DND-41 (cell line): ENCODE measurements at regions not wholly inside any gene's neighbourhood (a gene's known extent, or its start where the extent isn't known, plus 50 kb on each side); places are given as distances from the start of the nearest gene placed in this dataset.

Experiments
- ATAC-seq: fragments of 200-7000 bp; cut with Tn5 transposase; 3 replicates; pipeline ENCODE4 v1.9.1; 2021; ENCODE audit warnings: low read depth; ENCODE audit not compliant: insufficient read depth
- DNase-seq: peaks from one replicate; pipeline ENCODE4 v3.0.0-alpha.2; 2020
- H2AFZ ChIP-seq: 2 replicates; pipeline ENCODE4 v1.6.0; 2012; ENCODE audit warnings: low read depth, low read length
- H3K27ac ChIP-seq: 2 replicates; pipeline ENCODE4 v1.5.1; 2012; ENCODE audit warnings: low read length, inconsistent platforms
- H3K27me3 ChIP-seq: fragments of 200-600 bp; sonication (generic); 2 replicates; pipeline ENCODE4 v1.6.0; 2012; ENCODE audit warnings: low read length, mild to moderate bottlenecking, inconsistent platforms; ENCODE audit not compliant: insufficient read depth, poor library complexity
- H3K36me3 ChIP-seq: 2 replicates; pipeline ENCODE4 v1.5.1; 2012; ENCODE audit warnings: low read length, inconsistent platforms; ENCODE audit not compliant: insufficient read depth
- H3K4me1 ChIP-seq: 2 replicates; pipeline ENCODE4 v1.5.1; 2012; ENCODE audit warnings: mild to moderate bottlenecking, low read length; ENCODE audit not compliant: insufficient read depth
- H3K4me2 ChIP-seq: 2 replicates; pipeline ENCODE4 v1.6.0; 2012; ENCODE audit warnings: mild to moderate bottlenecking, moderate library complexity, low read length, inconsistent platforms; ENCODE audit not compliant: insufficient read depth
- H3K4me3 ChIP-seq, 2 experiments: fragments of 200-600 bp in 1 of 2; shearing (Covaris generic) in 1 of 2; 2 replicates each; pipeline ENCODE4 v1.5.1; 2012 to 2016; ENCODE audit warnings: inconsistent platforms in 2 of 2, low read length in 2 of 2, mild to moderate bottlenecking in 2 of 2, low read depth in 1 of 2, moderate library complexity in 1 of 2
- H3K79me2 ChIP-seq: 2 replicates; pipeline ENCODE4 v1.6.0; 2012; ENCODE audit warnings: low read length, inconsistent platforms; ENCODE audit not compliant: insufficient read depth
- H3K9ac ChIP-seq: 2 replicates; pipeline ENCODE4 v1.6.0; 2012; ENCODE audit warnings: low read depth, mild to moderate bottlenecking, inconsistent platforms, low read length, moderate library complexity
- H3K9me3 ChIP-seq: 2 replicates; pipeline ENCODE4 v1.5.1; 2012; ENCODE audit warnings: low read length, moderate library complexity, mild to moderate bottlenecking, inconsistent platforms; ENCODE audit not compliant: insufficient read depth, severe bottlenecking
- H4K20me1 ChIP-seq: 2 replicates; pipeline ENCODE4 v1.6.0; 2012; ENCODE audit warnings: low read length; ENCODE audit not compliant: insufficient read depth
- EZH2 ChIP-seq: IDR thresholded peaks from 3 replicates; pipeline ENCODE4 v1.6.1; 2012; ENCODE audit warnings: borderline replicate concordance, low read depth, mild to moderate bottlenecking, moderate library complexity, low read length, inconsistent platforms; ENCODE audit not compliant: severe bottlenecking
- TF ChIP-seq, protein P1 (sequence below): IDR thresholded peaks from 2 replicates; pipeline ENCODE4 v1.5.1; 2012; ENCODE audit warnings: borderline replicate concordance, low read length, moderate library complexity, mild to moderate bottlenecking; ENCODE audit not compliant: poor library complexity, severe bottlenecking; ENCODE audit errors: extremely low read depth

DNA sequence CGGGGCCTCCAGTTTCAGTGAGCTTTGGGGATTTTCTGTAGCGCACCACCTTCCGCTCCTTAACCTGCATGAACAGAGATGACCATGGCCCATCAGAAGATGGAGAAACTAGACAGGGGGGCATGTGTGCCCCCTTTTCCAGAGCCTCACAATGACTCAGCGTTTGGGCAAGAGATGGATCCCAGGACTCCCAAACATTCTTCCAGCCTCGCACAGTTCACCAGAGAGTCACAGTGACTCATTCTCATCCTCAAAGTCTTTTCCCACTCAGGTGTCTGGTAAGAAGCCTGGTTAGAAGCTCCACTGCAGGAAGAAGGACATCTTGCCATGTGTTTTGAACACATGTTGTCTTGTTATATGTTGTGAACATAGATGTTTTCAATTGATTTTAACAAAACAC is 76.2 kb upstream of the FRMD1 start:
- H3K4me2 ChIP-seq = no peak overlapping the region
- H2AFZ ChIP-seq = no peak overlapping the region

DNA sequence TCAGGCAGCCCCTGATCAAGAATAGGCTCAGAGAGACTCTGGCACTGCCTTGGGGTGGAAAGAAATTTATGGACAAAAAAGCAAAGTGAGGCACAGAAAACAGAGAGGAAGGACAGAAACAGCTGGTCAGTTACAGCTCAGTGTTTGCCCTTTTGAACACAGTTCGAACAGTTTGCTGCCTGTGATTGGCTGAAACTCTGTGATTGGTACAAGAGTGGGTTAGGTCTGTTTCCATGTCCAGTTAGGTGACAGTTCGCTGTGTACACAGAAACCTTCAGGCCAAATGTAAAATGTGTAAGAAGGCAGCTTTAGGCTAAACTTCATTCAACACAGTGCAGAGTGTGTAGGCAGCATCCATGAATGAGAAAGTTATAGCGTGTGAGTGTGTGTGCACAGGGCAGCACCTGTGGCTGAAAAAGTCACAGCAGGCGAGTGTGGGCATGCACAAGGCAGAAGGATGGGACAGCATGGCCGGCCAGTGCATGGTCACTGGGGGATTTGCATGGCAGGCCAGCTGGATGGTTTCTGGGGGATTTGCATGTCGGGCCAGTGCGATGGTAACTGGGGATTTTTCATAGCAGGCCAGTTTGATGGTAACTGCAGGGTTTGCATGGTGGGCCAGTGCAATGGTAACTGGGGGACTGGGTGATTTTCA is 75.4 kb upstream of the FRMD1 start:
- Histone ChIP-seq H3K79me2 (no peaks in the 10 kb centered on the region), H3K9me3 (no peaks in the 10 kb centered on the region), H4K20me1 (no peaks in the 10 kb centered on the region), H3K4me1 (no peaks in the 10 kb centered on the region), H3K27me3 (no peaks in the 10 kb centered on the region), H2AFZ (no peak overlapping the region), H3K4me3 (no peak overlapping the region), H3K27ac (no peak overlapping the region), H3K9ac (no peak overlapping the region), H3K36me3 (no peaks in the 10 kb centered on the region), H3K4me2 (no peak overlapping the region)
- ATAC-seq (no peak), DNase-seq (no peak)
- TF ChIP-seq, protein P1, sequence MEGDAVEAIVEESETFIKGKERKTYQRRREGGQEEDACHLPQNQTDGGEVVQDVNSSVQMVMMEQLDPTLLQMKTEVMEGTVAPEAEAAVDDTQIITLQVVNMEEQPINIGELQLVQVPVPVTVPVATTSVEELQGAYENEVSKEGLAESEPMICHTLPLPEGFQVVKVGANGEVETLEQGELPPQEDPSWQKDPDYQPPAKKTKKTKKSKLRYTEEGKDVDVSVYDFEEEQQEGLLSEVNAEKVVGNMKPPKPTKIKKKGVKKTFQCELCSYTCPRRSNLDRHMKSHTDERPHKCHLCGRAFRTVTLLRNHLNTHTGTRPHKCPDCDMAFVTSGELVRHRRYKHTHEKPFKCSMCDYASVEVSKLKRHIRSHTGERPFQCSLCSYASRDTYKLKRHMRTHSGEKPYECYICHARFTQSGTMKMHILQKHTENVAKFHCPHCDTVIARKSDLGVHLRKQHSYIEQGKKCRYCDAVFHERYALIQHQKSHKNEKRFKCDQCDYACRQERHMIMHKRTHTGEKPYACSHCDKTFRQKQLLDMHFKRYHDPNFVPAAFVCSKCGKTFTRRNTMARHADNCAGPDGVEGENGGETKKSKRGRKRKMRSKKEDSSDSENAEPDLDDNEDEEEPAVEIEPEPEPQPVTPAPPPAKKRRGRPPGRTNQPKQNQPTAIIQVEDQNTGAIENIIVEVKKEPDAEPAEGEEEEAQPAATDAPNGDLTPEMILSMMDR = no peak
- no peak for TF ChIP-seq EZH2

More for the DNA sequence above, 76.2 kb upstream of the FRMD1 start:
- DNase-seq (no peak), ATAC-seq (no peak)
- no peaks in the 10 kb centered on the region for H4K20me1 ChIP-seq
- TF ChIP-seq, protein P1 = no peak
- no peak for TF ChIP-seq EZH2
- H3K4me1 ChIP-seq = no peaks in the 10 kb centered on the region
- H3K27ac ChIP-seq = no peak overlapping the region
- no peak overlapping the region for H3K4me3 ChIP-seq
- H3K9me3 ChIP-seq = no peaks in the 10 kb centered on the region
- H3K79me2 ChIP-seq = no peaks in the 10 kb centered on the region
- no peak overlapping the region for H3K9ac ChIP-seq
- H3K36me3 ChIP-seq = no peaks in the 10 kb centered on the region
- H3K27me3 ChIP-seq = no peaks in the 10 kb centered on the region

DNA sequence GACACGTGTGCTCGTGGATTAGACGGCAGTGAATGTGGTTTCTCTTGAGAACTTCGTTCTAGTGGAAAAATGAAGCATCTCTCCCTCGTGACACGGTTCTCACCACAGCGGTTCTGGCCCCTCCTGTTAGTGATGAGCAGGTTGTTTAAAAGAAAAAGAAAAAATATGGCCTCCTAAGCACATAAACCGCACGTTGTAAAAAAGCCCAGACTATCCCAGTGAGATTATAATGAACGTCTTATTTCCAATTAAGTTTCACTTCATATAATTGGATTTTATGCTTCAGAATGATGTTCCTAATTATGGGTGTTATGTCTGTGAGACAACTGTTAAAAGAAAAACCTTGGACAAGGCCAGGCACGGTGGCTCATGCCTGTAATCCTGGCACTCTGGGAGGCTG is 74.5 kb upstream of the FRMD1 start:
- Histone ChIP-seq H3K36me3 (no peaks in the 10 kb centered on the region), H3K9ac (no peak overlapping the region), H3K4me1 (no peaks in the 10 kb centered on the region), H3K27me3 (no peaks in the 10 kb centered on the region), H3K9me3 (no peaks in the 10 kb centered on the region), H3K4me2 (no peak overlapping the region), H3K27ac (no peak overlapping the region), H3K4me3 (no peak overlapping the region), H3K79me2 (no peaks in the 10 kb centered on the region), H2AFZ (no peak overlapping the region), H4K20me1 (no peaks in the 10 kb centered on the region)
- DNase-seq (no peak), ATAC-seq (no peak)
- no peak for TF ChIP-seq EZH2
- TF ChIP-seq, protein P1 = no peak
